ENCODE measurements at regions not wholly inside any gene's neighbourhood (a gene's known extent, or its start where the extent isn't known, plus 50 kb on each side); places are given as distances from the start of the nearest gene placed in this dataset.

- no peaks in the 10 kb centered on the region for H3K9me3 ChIP-seq
- 64 to 73% methylated on average over 3 of the region's 3 CpGs for WGBS, 2 donors
- H3K4me3 ChIP-seq, result no peak overlapping the region
- DNase-seq, result no peak
- H3K4me1 ChIP-seq, result peaks cover 0 to 22% (median 9%) of the 10 kb centered on the region in 3 donors
- H3K27ac ChIP-seq, result no peak overlapping the region
- no peak for TF ChIP-seq CTCF (IDR thresholded peaks at IDR 0.05)
- no peak for TF ChIP-seq POLR2A (IDR thresholded peaks at IDR 0.05)
- no peaks in the 10 kb centered on the region for H3K27me3 ChIP-seq
- intact Hi-C loops (cut with DNase I), result loop anchor here (10.0 kb wide), 1 partner anchor 263 kb away; no protein-coding TSS in a partner anchor
- no peaks in the 10 kb centered on the region for H3K36me3 ChIP-seq
Measured at GRCh38 chr1:172717722-172718465, 59.0 kb downstream of the FASLG start.

- no peaks in the 10 kb centered on the region for H3K36me3 ChIP-seq
- no peaks in the 10 kb centered on the region for H3K27me3 ChIP-seq
- WGBS, 2 donors, result 16 to 18% methylated on average over 6 of the region's 6 CpGs
- H3K27ac ChIP-seq, result peak overlapping the region in 2 of 4 donors; percentile 6 to 52
- DNase-seq, result no peak
- TF ChIP-seq CTCF (IDR thresholded peaks at IDR 0.05) (no peak), POLR2A (IDR thresholded peaks at IDR 0.05) (no peak)
- H3K9me3 ChIP-seq, result no peaks in the 10 kb centered on the region
- H3K4me3 ChIP-seq, result no peak overlapping the region
- peaks cover 0 to 22% (median 9%) of the 10 kb centered on the region in 3 donors for H3K4me1 ChIP-seq
- intact Hi-C loops (cut with DNase I), result loop anchor here (10.0 kb wide), 1 partner anchor 264 kb away; no protein-coding TSS in a partner anchor
Measured at GRCh38 chr1:172719066-172719627, 60.2 kb downstream of the FASLG start.

GRCh38 chr1:172719694-172720138 lies 60.8 kb downstream of the FASLG start:
- 2 to 12% methylated on average over 3 of the region's 3 CpGs for WGBS, 2 donors
- no peak for DNase-seq
- H3K4me1 ChIP-seq, result peaks cover 0 to 22% (median 9%) of the 10 kb centered on the region in 3 donors
- H3K27ac ChIP-seq, result peak overlapping the region in 3 of 4 donors; percentile 6 to 52 (median 28)
- H3K9me3 ChIP-seq, result no peaks in the 10 kb centered on the region
- intact Hi-C loops (cut with DNase I), result loop anchor here (10.0 kb wide), 1 partner anchor 265 kb away; no protein-coding TSS in a partner anchor
- H3K4me3 ChIP-seq, result no peak overlapping the region
- H3K36me3 ChIP-seq, result no peaks in the 10 kb centered on the region
- TF ChIP-seq CTCF (IDR thresholded peaks at IDR 0.05) (peak; percentile 45 to 75 (median 56)), POLR2A (IDR thresholded peaks at IDR 0.05) (no peak)
- H3K27me3 ChIP-seq, result no peaks in the 10 kb centered on the region

- 44 to 83% methylated on average over 1 of the region's 1 CpG for WGBS, 2 donors
- intact Hi-C loops (cut with DNase I), result no loop called here
Measured at GRCh38 chr1:172720339-172720738, 61.4 kb downstream of the FASLG start.

More at GRCh38 chr1:172720339-172720738, 61.4 kb downstream of the FASLG start:
- no peak for DNase-seq
- H3K4me3 ChIP-seq, result no peak overlapping the region
- H3K27me3 ChIP-seq, result no peaks in the 10 kb centered on the region
- H3K36me3 ChIP-seq, result no peaks in the 10 kb centered on the region
- peaks cover 0 to 22% (median 9%) of the 10 kb centered on the region in 3 donors for H3K4me1 ChIP-seq
- H3K27ac ChIP-seq, result no peak overlapping the region
- no peaks in the 10 kb centered on the region for H3K9me3 ChIP-seq
- no peak for TF ChIP-seq CTCF (IDR thresholded peaks at IDR 0.05)
